ENCODE measurements at regions not wholly inside any gene's neighbourhood (a gene's known extent, or its start where the extent isn't known, plus 50 kb on each side); places are given as distances from the start of the nearest gene placed in this dataset.
A peak's percentile ranks its signal among the peaks of the same experiment; 100 is the strongest.

- TF ChIP-seq CTCF (IDR thresholded peaks at IDR 0.05), result no peak
Measured at GRCh38 chrY:7562541-7562940, 651.0 kb upstream of the AMELY start.

- TF ChIP-seq CTCF (IDR thresholded peaks at IDR 0.05), result peak; percentile 49
Measured at GRCh38 chrY:7557675-7558074, 646.1 kb upstream of the AMELY start.

GRCh38 chrY:7555006-7555405 lies 643.5 kb upstream of the AMELY start:
- TF ChIP-seq CTCF (IDR thresholded peaks at IDR 0.05), result no peak

- no peak for TF ChIP-seq CTCF (IDR thresholded peaks at IDR 0.05)
Measured at GRCh38 chrY:7545060-7545459, 633.5 kb upstream of the AMELY start.

GRCh38 chrY:7544172-7544770 lies 632.7 kb upstream of the AMELY start:
- no peak for TF ChIP-seq CTCF (IDR thresholded peaks at IDR 0.05)

GRCh38 chrY:7543506-7543905 lies 632.0 kb upstream of the AMELY start:
- no peak for TF ChIP-seq CTCF (IDR thresholded peaks at IDR 0.05)

GRCh38 chrY:7542256-7542858 lies 630.8 kb upstream of the AMELY start:
- no peak for TF ChIP-seq CTCF (IDR thresholded peaks at IDR 0.05)

GRCh38 chrY:7529396-7529795 lies 617.8 kb upstream of the AMELY start:
- TF ChIP-seq CTCF (IDR thresholded peaks at IDR 0.05), result no peak

Data from LNCAP (cell line).